B cell (primary cell): ENCODE measurements at regions not wholly inside any gene's neighbourhood (a gene's known extent, or its start where the extent isn't known, plus 50 kb on each side); places are given as distances from the start of the nearest gene placed in this dataset.

Experiments used
- CTCF ChIP-seq: fragments of 200-600 bp; IDR thresholded peaks from one replicate; pipeline ENCODE4 v1.8.0; 2022; ENCODE audit warnings: antibody characterized with exemption, mild to moderate bottlenecking
- EZH2 ChIP-seq: IDR thresholded peaks from 2 replicates; pipeline ENCODE4 v1.6.1; 2012; ENCODE audit warnings: borderline replicate concordance, low read depth, mild to moderate bottlenecking, moderate library complexity, low read length; ENCODE audit not compliant: insufficient read depth, poor library complexity, severe bottlenecking

GRCh38 chrX:20513185-20513584, 246.5 kb upstream of the RPS6KA3 start:
- TF ChIP-seq CTCF = no peak
- TF ChIP-seq EZH2 = no peak
